HG02970 (cell line): ENCODE measurements at regions not wholly inside any gene's neighbourhood (a gene's known extent, or its start where the extent isn't known, plus 50 kb on each side); places are given as distances from the start of the nearest gene placed in this dataset.
"Not testable (repeated sequence)": the region's sequence is repeated elsewhere in the genome, so short reads cannot be mapped to it uniquely, and the experiment has no call there.

Experiments
- ATAC-seq: cut with Tn5 transposase; IDR thresholded peaks from one replicate; pipeline ENCODE4 v1.9.1; 2021; ENCODE audit warnings: mild to moderate bottlenecking, moderate library complexity, moderate number of reproducible peaks; ENCODE audit not compliant: unreplicated experiment, low FRiP score

DNA sequence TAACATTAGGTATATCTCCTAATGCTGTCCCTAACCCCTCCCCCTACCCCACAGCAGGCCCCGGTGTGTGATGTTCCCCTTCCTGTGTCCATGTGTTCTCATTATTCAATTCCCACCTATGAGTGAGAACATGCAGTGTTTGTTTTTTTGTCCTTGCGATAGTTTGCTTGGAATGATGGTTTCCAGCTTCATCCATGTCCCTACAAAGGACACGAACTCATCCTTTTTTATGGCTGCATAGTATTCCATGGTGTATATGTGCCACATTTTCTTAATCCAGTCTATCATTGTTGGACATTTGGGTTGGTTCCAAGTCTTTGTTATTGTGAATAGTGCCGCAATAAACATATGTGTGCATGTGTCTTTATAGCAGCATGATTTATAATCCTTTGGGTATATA lies 164.5 kb downstream of the RPLP1 start:
- not testable (repeated sequence) for ATAC-seq

DNA sequence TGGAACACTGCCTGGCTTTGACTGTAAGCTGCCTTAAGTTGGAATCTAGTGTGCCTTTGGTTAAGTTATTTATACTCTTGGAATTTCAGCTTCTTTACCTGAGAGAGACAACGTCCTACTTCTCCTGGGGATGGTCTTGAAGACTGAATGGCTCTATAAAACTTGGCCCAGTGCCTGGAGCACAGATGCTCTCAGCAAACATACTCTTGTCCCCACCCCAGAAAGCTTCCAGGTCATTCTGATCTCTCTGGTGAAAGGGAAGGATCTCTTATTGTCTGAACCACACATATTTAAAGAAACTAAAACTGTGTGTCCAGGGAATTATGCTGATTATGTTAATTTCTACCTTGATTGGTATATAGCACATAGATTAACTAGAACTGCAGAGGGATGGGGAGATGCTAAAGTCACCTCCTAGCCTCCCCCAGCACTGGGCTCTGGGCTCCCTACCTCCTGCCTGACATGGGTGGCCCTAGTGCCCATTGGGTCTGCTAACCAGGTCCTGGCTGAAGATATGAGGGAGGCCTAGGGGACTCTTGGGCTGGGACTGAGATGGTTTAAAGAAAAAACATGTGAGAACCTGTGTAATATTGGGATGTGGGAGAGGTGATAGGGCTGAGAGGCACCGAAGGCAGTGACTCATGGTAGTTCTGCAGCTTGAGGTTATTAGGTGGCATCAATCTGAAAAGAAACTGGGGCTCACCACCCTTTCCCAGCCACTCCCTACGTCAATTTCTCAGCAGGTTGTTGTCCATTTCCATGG lies 171.0 kb downstream of the RPLP1 start:
- no peak for ATAC-seq

DNA sequence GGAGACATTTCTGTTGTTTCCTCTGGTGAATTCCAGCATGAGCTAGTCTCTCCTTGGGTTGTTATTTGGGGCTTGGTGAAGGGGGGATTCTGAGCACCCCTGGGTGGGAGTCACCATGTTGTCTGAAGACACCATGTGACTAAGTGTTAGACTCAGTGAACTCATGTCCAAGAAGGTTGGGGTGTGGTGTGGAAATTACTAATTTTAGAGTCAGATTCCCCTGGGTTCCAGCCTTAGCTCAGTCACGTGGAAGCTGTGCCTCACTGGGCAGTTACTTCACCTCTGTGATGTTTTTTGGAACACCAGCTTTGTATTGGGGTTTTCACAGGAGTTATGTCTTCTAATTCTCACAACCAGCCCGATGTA lies 171.5 kb downstream of the RPLP1 start:
- no peak for ATAC-seq

DNA sequence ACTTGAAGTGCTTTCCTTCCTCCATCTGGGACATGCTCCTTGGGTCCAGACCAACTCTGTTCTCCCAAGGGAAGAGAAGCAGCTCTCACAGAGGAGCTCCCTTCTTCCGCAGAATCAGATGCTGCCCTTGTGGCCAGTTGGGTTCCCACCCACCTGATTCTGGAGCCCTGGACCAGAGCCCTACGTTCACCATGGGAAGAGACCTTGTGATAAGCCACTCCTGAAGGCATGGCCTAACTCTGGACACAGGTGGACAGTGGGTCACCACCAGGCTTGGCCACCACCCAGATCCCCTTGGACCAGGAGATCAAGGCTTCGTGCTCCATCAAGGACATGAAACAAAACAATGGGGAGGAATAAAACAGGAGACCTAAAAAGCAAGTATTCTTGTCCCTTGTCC lies 172.2 kb downstream of the RPLP1 start:
- ATAC-seq: no peak

DNA sequence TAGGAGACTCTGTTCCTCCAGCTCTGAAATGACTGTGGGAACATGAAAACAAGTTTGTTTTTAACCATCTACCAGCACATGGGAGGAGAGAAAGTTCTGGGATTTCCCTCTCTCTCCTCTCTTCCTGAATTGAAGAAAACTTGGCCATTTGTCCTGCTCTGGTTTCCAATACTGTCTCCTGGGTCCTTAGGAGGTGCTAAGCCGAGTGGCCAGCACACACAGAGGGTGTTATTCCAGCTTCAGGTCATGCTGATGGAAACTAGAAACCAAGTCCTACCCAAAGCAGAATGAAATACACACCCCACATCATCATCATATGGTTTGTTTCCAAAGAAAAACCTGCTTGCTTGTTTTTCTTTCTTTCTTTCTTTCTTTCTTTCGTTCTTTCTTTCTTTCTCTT lies 172.7 kb downstream of the RPLP1 start:
- ATAC-seq: no peak

DNA sequence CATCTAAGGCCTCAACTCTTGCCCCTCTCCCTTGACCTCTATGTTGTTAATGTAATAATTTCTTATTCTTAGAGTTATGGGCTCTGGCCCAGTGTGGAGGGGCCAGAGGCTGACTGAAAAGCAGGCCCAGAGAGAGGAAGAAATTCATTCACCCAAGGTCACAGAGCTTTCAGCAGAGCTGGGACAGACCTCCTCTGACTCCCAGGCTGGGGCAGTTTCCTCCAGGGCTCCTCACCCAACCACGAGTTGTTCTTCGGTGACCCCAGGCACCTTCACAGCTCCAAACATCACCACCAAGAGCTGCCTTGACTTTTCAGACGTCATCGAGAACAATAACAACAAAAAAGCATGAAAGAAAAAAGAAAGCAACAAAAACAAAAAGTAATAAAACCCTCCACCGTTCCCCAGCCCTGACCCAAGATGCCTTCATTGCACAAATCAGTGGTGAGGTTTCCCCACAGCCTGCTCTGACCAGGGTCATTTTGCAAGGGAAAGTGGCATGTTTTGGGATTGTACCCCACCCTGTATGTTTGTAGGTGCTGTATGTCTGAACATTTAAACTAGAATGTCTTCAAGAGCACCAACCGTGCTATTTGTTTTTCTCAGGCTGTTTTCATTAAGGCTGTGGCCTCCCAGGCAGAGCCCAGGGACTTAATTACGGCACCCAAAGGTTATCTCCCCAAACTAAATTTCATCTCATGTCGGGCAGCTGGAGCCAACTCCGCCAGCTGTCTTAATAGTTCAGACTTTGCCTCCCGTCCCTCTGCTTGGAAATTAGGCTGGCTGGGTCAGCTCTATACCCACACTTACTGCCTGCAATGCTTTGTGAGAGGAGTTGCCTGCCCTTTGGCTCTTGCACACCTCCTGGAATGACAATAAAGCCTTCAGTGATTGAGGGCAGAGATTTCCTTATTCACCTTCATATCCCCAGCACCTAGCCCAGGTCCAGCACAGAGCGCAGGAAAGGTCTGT lies 173.8 kb downstream of the RPLP1 start:
- ATAC-seq: no peak

DNA sequence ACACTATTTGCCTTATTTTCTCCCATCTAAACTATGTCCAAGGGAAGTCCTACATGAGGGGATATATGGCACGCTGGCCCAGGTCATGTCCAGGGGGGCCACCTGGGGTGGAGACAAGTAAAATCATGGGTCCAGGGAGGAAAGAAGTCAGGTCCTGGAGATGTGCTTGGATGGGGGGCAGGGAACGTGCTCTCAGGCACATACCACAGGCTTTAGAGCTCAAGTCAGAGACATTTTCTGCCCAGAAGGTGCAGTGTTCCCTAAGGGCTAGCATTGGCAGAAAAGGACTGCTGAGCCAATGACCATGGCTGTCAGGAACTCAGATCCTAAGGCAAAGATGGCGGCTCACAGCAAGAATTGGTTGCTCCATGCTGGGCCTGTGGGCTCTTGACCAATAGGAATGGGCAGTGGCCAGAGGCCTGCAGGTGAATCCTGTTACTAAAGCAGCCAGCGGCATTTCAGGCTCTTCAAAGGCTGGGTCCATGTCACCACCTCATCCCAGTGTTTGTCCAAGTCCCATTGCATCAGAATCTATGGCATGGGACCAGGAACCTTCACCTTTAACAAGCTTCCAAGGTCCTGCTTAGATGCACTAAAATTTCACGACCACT lies 175.0 kb downstream of the RPLP1 start:
- ATAC-seq: no peak

DNA sequence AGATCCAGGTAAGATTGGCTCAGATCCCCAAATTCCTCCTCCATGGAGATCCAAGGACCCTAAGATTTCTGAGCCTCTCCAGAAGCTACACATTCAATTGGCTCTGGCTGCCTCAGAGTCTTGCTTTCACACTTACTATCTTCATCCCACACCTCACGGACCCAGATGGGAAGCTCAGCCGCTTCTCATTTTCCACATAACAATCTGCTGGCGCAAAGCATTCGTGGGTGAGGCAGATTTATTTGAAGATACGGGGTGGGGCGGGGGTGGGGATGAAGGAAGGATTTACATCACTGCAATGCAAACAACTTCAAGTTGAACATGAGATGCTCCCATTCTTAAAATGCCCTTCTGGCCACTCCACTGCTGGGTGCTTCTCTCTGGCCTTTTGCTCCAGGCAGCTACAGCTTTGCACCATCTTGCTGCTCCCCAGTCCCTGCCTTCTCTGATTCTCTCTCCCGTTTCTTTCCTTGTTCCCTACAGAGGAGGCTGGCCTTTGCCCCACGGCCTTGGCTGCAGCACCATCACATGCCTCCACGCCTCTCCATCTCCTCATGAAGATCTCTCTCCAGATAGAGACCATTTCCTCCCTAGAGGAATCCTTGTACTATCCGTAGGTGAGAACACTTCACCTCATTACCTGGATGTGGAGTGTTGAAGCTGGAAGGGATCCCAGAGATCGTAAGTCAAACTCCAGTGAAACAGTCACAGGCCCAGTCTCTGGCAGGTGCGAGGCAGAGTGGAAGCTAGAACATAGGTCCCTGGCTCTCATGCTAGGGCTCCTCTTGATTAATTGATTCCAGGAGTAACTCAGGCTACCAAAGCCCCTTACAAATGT lies 175.9 kb downstream of the RPLP1 start:
- no peak for ATAC-seq

DNA sequence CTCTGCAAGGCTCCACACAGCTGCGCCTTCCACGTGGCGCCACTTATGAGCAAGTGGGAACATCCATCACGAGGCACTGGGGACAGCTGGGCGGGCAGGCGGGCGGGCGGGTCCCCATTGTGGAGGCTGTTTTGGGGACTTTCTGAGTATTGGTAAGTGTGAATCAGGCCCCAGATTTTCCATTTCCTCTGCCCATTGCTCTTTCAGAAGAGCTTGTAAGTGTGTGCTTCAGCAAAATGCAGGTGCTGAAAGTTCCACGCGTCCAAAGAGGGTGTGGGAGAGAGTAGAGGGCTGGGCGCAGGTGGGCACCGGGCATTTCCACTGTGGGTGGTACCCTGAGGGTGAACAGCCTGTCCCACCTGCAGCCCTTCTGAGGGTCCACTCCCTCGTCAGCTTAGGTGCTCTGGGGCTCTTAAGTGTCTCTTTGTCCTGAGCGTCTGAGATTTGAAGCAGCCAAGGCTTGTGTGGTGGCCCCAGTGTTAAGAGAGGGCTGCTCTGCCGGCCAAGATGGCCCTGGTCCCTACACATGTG lies 177.1 kb downstream of the RPLP1 start:
- ATAC-seq: no peak

DNA sequence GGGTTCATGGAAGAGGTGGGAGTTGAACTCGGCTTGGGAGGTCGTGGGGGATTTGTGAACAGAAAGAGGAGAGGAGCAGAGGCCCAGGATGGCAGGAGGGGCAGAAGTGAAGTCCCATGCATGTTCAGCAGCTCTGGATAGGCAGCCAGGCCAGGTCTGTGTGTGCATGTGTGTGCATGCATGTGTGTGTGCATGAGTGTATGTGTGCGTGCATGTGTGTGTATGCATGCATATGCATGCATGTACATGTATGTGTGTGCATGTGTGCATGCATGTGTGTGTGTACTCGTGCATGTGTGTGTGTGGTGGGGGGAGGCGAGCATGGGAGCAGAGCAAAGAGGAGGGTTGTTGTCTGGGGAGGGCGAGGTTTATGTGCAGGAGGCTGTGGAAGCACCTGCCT lies 178.4 kb downstream of the RPLP1 start:
- no peak for ATAC-seq

DNA sequence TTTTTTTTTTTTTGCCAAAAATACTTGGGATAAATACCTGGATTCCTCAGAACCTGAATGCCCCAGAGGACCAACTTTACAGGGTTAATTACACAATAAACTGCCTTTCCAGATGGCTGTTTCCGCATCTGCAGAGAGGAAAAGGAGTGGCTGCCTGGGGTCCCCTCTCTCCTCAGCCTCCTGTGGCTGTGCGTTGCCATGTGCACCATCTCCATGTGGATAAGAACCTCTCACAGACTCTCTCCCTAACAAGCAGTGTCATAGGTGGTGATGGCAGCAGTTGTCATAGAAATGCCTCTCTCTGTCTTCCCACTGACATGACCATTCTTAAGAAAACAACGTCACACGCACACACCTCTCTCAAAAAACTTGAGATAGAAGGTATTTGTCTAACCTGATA lies 179.4 kb downstream of the RPLP1 start:
- ATAC-seq: no peak

DNA sequence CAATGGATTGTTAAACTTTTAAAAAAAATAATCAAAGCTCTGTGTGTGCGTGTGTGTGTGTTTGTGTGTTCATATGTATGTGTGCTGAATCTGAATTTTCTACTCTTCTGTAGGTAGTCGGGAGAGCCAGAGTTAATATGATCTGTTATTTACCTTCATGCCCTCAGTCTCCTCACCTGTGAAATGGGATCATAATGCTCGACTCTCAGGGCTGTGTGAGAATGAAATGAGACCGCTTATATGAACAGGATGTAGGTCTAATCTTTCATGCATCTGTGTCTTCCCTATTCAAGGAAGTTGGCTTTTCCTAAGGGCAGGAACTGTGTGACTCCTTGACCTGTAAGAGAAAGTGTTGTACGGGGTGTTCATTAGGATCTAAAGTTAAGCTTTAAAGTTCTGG lies 182.2 kb downstream of the RPLP1 start:
- no peak for ATAC-seq

DNA sequence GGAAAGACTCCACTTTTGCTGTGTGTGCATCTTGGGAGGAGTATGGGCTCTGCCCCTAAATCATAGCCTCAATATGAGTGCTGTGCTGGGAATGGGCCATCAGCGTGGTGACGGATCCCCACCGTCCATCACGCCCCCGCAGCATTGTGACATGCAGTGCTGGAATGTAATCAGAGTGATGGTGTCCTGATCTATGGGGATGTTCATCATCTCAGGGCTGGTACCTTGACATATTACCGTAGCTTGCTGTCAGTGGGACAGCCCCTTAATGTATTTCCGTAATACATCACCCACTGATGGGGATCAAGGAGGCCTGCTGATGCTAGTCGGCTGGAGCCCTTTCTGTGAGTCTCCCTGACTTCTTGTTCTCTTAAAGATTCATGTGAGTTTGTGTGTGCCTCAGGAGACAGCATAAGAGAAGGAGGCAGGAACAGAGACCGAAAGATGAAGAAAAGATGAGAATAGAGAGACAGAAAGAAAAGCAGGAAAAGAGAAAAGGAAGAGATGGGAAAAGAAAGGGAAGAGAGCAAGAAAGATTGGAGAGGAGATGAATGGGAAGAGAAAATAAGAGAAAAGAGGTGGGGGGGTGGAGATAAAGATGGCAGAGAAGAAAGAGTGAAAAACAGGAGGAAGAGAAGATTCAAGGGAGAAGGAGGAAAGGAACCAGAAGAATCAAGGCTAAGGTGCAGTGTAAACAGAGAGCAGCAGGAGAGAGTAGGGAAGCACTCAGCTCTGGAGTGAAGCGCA lies 183.7 kb downstream of the RPLP1 start:
- no peak for ATAC-seq

DNA sequence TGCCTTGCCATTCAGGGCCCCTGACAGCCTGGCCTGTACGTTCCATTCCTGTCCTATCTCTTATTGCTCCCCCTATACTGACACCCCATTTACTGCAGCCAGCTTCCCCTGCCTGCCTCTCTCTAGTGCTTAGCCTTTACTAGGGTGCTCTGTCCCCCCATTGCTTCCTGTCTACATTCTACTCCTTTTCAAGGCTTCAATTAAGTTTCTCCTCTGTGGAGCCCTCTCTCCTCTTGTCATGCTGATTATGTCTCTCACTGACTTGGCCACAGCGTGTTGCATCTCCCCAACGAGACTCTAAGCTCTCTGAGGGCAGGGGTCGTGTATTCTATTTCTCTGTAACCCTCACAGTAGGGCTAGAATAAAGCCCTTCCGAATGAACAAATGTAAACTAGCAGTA lies 185.2 kb downstream of the RPLP1 start:
- no peak for ATAC-seq

DNA sequence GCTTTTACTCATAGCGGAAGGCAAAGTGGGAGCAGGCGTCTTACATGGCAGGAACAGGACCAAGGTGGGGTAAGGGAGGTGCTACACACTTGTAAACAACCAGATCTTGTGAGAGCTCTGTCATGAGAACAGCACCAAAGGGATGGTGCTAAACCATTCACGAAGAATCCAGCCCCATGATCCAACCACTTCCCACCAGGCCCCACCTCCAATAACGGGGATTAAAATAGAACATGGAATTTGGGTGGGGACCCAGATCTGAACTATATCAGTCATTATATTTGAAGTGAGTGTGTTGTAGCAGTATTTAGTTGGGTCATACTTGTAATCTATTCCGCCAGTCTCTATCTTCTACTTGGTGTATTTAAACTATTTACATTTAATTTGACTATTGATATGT lies 190.9 kb downstream of the RPLP1 start:
- no peak for ATAC-seq

DNA sequence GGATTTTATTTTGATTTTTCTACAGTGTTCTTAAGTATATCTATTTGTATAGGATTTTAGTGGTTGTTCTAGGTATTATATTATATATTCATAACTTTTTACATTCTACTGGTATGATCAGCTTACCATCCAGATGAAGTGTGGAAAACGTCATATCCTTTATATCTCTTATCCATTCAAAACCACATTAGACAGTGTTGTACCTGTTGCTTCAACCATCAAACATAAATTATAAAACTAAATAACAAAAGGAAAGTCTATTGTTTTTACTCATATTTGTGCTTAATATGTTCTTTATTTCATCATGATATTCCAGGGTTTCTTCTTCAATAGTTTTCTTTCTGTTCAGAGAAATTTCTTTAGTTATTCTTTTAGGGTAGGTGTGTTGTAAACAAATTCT lies 191.4 kb downstream of the RPLP1 start:
- ATAC-seq: no peak

DNA sequence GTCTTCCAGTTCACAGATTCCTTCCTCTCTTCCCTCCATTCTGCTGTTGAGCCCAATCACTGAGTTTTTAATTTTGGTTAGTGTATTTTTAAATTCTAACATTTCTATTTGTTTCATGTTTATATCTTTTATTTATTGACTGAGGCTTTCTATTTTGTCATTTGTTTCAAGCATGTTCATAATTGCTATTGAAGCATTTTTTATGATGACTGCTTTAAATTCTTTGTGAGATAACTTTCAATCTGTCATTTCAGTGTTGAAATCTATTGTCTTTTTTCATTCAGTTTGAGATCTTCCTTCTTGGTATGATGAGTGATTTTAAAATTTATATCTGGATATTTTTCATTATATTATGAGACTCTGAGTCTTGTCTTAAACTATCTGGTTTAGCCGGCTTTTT lies 192.3 kb downstream of the RPLP1 start:
- no peak for ATAC-seq

DNA sequence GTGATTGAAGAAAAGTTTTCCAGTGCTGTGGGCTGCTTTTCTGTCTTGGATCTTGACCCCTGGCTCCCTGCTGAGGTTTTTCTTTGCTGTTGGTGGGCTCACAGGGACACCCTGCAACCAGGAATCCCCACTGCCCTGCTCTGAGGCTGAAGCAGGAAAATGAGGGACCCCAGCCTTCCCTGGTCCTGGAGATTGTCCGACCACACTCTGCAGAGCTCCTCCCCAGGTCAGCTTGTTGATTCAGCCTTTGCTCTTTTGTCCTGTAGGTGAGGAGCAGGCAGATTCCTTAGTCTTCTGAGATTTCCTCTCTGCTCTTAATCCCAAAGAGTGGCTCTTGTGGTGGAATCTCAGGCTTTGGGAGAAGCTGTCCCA lies 194.5 kb downstream of the RPLP1 start:
- ATAC-seq: no peak

DNA sequence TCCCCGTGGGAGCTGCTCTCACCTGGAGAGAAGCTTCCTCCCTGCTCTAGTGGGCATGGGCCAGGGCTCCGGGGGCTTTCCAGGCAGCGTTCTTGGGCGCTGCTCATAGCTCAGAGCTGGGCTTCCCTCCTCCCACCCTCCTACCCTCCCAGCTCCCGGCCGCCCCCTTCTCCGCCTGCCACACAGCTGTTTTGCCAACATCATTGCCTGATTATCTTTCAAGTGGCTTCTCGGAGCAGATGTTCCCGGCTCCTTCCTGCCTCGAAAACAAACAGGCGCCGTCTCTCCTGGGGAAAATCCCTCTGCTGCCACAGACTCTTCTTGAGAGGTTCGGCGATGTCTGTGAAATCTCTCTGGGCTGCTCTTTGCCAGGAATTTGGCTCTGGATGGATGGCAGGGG lies 195.6 kb downstream of the RPLP1 start:
- no peak for ATAC-seq
